Fibroblast of mammary gland (primary cell): ENCODE measurements at regions not wholly inside any gene's neighbourhood (a gene's known extent, or its start where the extent isn't known, plus 50 kb on each side); places are given as distances from the start of the nearest gene placed in this dataset.

ENCODE experiments used
- DNase-seq: peaks from one replicate; pipeline ENCODE4 v3.0.0-alpha.2; 2010; ENCODE audit warnings: low read depth
- H3K4me3 ChIP-seq: 2 replicates; pipeline ENCODE4 v1.5.1; 2011; ENCODE audit warnings: low read depth, mild to moderate bottlenecking, low read length, moderate library complexity; ENCODE audit not compliant: control insufficient read depth
- CTCF ChIP-seq: conservative IDR thresholded peaks from 2 replicates; pipeline ENCODE4 v1.5.1; 2011; ENCODE audit warnings: low read depth, low read length, inconsistent platforms; ENCODE audit not compliant: control insufficient read depth, insufficient read depth

GRCh38 chr6:132058975-132059374 lies 107.8 kb upstream of the CCN2 start:
- peak; percentile 39 for DNase-seq
- no peak overlapping the region for H3K4me3 ChIP-seq
- no peak for TF ChIP-seq CTCF

- DNase-seq = peak; percentile 86
- H3K4me3 ChIP-seq = no peak overlapping the region
- TF ChIP-seq CTCF = no peak
These were observed 103.4 kb upstream of the CCN2 start for GRCh38 chr6:132054525-132054924.

GRCh38 chr6:132053511-132053910 lies 102.3 kb upstream of the CCN2 start:
- no peak for TF ChIP-seq CTCF
- peak; percentile 71 for DNase-seq
- no peak overlapping the region for H3K4me3 ChIP-seq

DNA sequence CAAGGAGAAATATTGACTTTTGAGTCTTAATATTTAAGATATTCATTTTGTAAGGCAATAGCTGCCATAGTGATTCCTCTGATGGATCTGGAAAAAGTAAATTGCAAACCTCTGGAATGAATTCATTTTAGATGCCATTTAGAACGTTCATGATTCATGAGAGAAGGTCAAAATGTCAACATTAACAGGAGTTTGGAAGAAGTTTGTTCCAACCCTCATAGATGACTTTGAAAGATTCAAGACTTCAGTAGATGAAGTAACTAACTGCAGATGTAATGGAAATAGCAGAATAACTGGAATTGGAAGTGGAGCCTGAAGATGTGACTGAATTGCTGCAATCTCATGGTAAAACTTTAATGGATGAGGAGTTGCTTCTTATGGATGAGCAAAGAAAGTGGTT lies 100.9 kb upstream of the CCN2 start:
- peak; percentile 44 for DNase-seq
- H3K4me3 ChIP-seq = no peak overlapping the region
- TF ChIP-seq CTCF = no peak

DNA sequence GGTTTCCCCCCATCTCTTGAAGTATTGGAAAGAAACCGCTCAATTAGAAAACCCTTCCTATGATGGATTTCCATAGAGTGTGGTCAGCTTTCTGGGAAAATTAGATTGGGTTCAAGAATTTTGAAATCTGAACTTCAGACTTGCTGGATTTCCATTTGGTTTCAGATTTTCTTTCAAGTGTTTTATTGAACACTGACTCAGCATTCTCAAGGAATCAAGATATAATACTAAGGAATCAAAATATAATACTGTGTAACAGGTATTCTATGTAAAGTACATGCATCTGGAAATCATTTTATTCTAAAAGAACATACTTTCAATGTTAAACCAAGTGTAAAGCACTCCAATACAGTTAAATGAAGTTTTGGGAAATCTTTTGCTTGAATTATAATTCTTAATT lies 94.7 kb upstream of the CCN2 start:
- DNase-seq = no peak
- no peak overlapping the region for H3K4me3 ChIP-seq
- no peak for TF ChIP-seq CTCF

DNA sequence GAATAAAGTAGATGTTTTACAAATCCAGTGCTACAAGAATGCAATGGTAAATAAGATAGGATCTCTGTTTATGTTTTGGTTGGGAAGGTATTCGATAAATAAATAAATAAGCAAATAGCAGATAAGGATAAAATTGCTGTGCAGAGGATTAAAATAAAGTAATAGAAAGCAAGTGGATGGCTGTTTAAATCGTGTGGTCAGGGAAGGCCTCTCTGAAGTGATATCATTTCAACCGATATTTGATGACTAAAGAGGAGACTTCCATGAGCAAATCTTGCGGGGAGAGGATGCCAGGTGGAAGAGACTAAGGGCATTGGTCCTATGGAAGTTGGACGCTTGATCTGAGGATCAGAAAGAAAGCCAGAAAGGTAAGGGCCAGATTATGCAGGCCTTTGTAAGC lies 92.0 kb upstream of the CCN2 start:
- no peak for DNase-seq
- TF ChIP-seq CTCF = no peak
- H3K4me3 ChIP-seq = no peak overlapping the region

DNA sequence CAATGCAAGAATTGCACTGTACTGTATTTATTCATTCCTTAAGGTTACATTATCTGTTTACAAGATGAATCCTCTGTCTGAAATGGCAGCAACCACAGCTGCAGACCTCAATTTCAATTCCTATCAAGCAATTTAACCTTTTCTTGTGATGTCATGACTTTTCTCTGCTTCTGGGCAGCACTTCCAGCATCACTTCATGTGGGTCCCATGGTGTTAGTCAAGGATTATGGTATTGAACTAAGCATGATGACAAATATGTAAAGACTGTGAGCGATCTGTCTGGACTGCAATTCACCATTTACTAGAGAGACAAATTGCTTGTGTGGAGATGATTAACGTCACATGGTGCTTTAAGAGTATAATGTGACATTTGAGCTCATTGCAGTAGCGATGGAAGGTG lies 90.5 kb upstream of the CCN2 start:
- no peak for TF ChIP-seq CTCF
- H3K4me3 ChIP-seq = no peak overlapping the region
- peak; percentile 6 for DNase-seq
